ENCODE measurements at regions not wholly inside any gene's neighbourhood (a gene's known extent, or its start where the extent isn't known, plus 50 kb on each side); places are given as distances from the start of the nearest gene placed in this dataset.

- TF ChIP-seq CTCF (IDR thresholded peaks at IDR 0.05; ENCODE audit: low read depth, low read length, poor library complexity, severe bottlenecking), result no peak
- no peak for TF ChIP-seq EZH2phosphoT487 (IDR thresholded peaks at IDR 0.05; ENCODE audit: borderline replicate concordance, low read length)
These were observed 527.0 kb upstream of the JARID2 start for GRCh38 chr6:14718861-14719260.
